ENCODE measurements at regions not wholly inside any gene's neighbourhood (a gene's known extent, or its start where the extent isn't known, plus 50 kb on each side); places are given as distances from the start of the nearest gene placed in this dataset.

GRCh38 chr4:33628296-33628695, 2616.0 kb downstream of the ARAP2 start:
- Mint-ChIP-seq H3K9me3 (peaks cover 13% of the 10 kb centered on the region), H3K36me3 (no peaks in the 10 kb centered on the region), H3K27me3 (no peaks in the 10 kb centered on the region), H3K27ac (no peak overlapping the region), H3K4me3 (no peak overlapping the region), H3K4me1 (no peaks in the 10 kb centered on the region)
- no peak for DNase-seq

- no peak for DNase-seq
- no peaks in the 10 kb centered on the region for H3K27me3 Mint-ChIP-seq
- H3K27ac Mint-ChIP-seq: no peak overlapping the region
- H3K36me3 Mint-ChIP-seq: no peaks in the 10 kb centered on the region
- no peaks in the 10 kb centered on the region for H3K4me1 Mint-ChIP-seq
- peaks cover 4% of the 10 kb centered on the region for H3K9me3 Mint-ChIP-seq
- no peak overlapping the region for H3K4me3 Mint-ChIP-seq
Measured at GRCh38 chr4:33649015-33649414, 2595.3 kb downstream of the ARAP2 start.

DNA sequence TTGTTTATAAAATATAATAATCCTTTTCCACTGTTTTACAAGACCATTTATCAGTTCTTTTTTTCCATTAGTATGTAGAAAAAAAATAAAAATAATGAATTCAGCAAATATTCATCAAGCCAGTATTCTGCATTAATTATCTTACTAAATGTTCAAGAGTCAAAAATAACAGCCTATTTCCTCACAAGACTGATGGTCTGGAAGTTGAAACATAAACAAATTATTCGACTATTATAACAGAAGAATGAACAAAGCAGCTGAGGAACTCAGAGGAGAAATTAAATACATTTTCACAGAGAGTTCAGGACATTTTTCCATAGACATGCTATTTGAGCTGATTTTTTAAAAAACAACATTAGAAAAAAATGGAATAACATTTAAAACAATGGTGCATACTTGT, 2594.8 kb downstream of the ARAP2 start:
- DNase-seq: no peak
- Mint-ChIP-seq H3K4me1 (no peaks in the 10 kb centered on the region), H3K27ac (no peak overlapping the region), H3K4me3 (no peak overlapping the region), H3K27me3 (no peaks in the 10 kb centered on the region), H3K9me3 (peaks cover 4% of the 10 kb centered on the region), H3K36me3 (no peaks in the 10 kb centered on the region)

- H3K4me3 Mint-ChIP-seq: no peak overlapping the region
- no peaks in the 10 kb centered on the region for H3K27me3 Mint-ChIP-seq
- no peaks in the 10 kb centered on the region for H3K36me3 Mint-ChIP-seq
- H3K4me1 Mint-ChIP-seq: no peaks in the 10 kb centered on the region
- no peak overlapping the region for H3K27ac Mint-ChIP-seq
- no peak for DNase-seq
- H3K9me3 Mint-ChIP-seq: peaks cover 4% of the 10 kb centered on the region
Measured at GRCh38 chr4:33650036-33650435, 2594.3 kb downstream of the ARAP2 start.

DNA sequence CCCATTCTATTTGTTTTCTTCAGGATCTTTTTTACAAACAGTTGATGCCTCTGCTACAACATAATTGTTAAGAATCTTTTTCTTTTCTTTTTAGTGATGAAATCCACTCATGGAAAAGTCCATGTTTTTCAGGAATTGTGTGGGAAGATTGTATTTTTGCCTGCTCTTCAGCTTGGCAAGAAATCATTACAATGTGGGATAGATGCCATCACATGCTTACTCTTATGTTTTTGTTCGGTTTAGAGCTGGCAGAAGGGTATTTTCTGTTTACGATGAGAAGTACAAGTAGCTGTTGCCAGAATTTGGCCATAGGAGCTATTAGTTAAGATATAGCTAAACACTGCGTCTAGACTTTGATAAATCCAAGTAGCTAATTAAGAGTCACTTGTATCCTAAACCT, 2585.3 kb downstream of the ARAP2 start:
- no peak overlapping the region for H3K4me3 Mint-ChIP-seq
- DNase-seq: no peak
- H3K36me3 Mint-ChIP-seq: no peaks in the 10 kb centered on the region
- no peak overlapping the region for H3K27ac Mint-ChIP-seq
- H3K4me1 Mint-ChIP-seq: no peaks in the 10 kb centered on the region
- no peaks in the 10 kb centered on the region for H3K27me3 Mint-ChIP-seq
- peaks cover 18% of the 10 kb centered on the region for H3K9me3 Mint-ChIP-seq

GRCh38 chr4:33661636-33662035, 2582.7 kb downstream of the ARAP2 start:
- peaks cover 30% of the 10 kb centered on the region for H3K9me3 Mint-ChIP-seq
- no peaks in the 10 kb centered on the region for H3K36me3 Mint-ChIP-seq

DNA sequence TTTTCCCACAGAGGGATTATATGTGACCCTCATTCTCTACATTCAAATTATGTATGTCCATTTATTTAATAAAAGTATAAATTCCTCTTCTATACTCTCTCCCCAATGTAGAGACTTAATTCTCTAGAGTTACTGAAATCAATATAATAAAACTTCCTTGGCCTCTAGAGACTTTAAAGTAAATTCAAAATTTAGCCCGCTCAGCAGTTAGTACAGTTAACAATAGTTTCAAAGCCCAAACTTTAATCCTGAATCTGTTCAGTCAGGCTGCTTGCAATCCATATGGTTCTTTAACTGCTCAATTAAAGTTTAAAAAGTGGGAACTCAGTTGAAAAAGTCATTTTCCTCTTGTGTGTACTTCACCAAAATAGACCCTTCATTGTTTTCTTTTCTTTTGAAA, 2558.4 kb downstream of the ARAP2 start:
- Mint-ChIP-seq H3K4me1 (no peaks in the 10 kb centered on the region), H3K27me3 (no peaks in the 10 kb centered on the region), H3K4me3 (no peak overlapping the region), H3K36me3 (no peaks in the 10 kb centered on the region), H3K27ac (no peak overlapping the region), H3K9me3 (no peaks in the 10 kb centered on the region)
- DNase-seq: no peak

More at GRCh38 chr4:33661636-33662035, 2582.7 kb downstream of the ARAP2 start:
- no peak for DNase-seq
- no peaks in the 10 kb centered on the region for H3K27me3 Mint-ChIP-seq
- no peak overlapping the region for H3K4me3 Mint-ChIP-seq
- H3K27ac Mint-ChIP-seq: no peak overlapping the region
- H3K4me1 Mint-ChIP-seq: no peaks in the 10 kb centered on the region

DNA sequence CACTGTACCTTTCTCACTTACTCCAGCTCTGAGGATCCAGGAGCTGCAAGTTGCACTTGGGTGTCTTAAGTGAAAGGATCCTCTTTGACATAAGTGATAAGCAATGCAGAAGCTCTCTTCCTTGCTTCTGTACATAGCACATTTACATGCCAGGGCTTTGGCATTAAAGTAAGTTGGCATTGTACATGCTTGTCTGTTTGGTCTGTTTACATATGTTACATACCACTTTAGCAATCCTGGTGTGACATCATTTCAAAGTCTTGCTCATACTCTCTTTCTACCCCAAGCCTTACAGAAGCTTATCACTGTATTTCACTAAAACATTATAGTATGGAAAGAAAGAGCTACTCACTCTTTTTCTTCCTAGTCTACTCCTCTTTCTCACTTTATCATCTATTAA, 2548.3 kb downstream of the ARAP2 start:
- no peak for DNase-seq
- Mint-ChIP-seq H3K9me3 (peaks cover 12% of the 10 kb centered on the region), H3K4me3 (no peak overlapping the region), H3K36me3 (no peaks in the 10 kb centered on the region), H3K27me3 (no peaks in the 10 kb centered on the region), H3K27ac (no peak overlapping the region), H3K4me1 (no peaks in the 10 kb centered on the region)

DNA sequence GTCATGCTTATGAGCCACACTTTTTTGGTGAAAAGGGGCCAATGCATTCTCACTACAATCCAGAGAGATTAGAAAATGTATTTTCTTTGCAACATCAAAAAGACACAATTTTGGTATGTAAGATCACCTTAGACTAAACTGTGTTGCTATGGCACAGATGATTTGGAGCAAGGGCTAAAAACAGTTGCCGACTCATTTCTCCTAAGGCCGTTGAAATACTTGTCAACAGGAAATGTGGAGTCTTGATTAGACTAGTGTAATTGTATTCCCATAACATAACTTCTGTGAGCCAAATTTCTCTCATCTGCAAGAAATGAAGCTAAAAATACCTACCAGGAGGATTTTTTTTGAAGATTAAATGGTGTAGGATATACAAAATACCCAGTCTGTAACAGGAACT, 2547.7 kb downstream of the ARAP2 start:
- no peaks in the 10 kb centered on the region for H3K4me1 Mint-ChIP-seq
- no peak overlapping the region for H3K4me3 Mint-ChIP-seq
- peaks cover 12% of the 10 kb centered on the region for H3K9me3 Mint-ChIP-seq
- H3K36me3 Mint-ChIP-seq: no peaks in the 10 kb centered on the region
- no peak overlapping the region for H3K27ac Mint-ChIP-seq
- no peaks in the 10 kb centered on the region for H3K27me3 Mint-ChIP-seq
- DNase-seq: no peak

DNA sequence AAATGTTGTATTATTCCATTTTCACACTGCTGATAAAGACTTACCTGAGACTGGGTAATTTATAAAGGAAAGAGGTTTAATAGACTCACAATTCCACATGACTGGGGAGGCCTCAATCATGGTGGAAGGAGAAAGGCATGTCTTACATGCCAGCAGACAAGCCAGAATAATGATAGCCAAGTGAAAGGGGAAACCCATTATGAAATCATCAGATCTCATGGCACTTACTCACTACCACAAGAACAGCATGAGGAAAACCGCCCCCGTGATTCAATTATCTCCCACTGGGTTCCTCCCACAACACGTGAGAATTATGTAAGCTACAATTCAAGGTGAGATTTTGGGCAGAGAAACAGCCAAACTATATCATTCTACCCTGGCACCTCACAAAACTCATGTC, 2535.1 kb downstream of the ARAP2 start:
- H3K4me1 Mint-ChIP-seq: no peaks in the 10 kb centered on the region
- no peaks in the 10 kb centered on the region for H3K27me3 Mint-ChIP-seq
- DNase-seq: no peak
- peaks cover 16% of the 10 kb centered on the region for H3K9me3 Mint-ChIP-seq
- H3K4me3 Mint-ChIP-seq: no peak overlapping the region
- H3K27ac Mint-ChIP-seq: no peak overlapping the region
- H3K36me3 Mint-ChIP-seq: no peaks in the 10 kb centered on the region

DNA sequence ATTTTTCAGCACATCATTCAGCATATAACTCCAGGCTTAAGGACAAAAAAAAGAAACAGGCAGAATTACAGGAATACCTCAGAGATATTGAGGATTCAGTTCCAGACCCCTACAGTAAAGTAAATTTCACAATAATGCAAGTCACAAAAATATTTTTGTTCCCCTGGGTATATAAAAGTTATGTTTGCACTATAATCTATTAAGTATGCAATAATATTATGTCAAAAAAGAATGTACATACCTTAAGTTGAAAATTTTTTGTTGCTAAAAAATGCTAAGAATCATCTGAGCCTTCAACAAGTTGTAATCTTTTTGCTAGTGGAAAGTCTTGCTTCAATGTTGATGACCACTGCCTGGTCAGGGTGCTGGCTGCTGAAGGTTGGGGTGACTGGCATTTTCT, 2532.5 kb downstream of the ARAP2 start:
- Mint-ChIP-seq H3K9me3 (peaks cover 11% of the 10 kb centered on the region), H3K4me3 (no peak overlapping the region), H3K36me3 (no peaks in the 10 kb centered on the region), H3K4me1 (no peaks in the 10 kb centered on the region), H3K27ac (no peak overlapping the region), H3K27me3 (no peaks in the 10 kb centered on the region)
- DNase-seq: no peak

- no peaks in the 10 kb centered on the region for H3K4me1 Mint-ChIP-seq
- H3K27ac Mint-ChIP-seq: no peak overlapping the region
- no peaks in the 10 kb centered on the region for H3K36me3 Mint-ChIP-seq
- H3K9me3 Mint-ChIP-seq: peaks cover 5% of the 10 kb centered on the region
- DNase-seq: no peak
- H3K4me3 Mint-ChIP-seq: no peak overlapping the region
- H3K27me3 Mint-ChIP-seq: no peaks in the 10 kb centered on the region
Measured at GRCh38 chr4:33714971-33715370, 2529.3 kb downstream of the ARAP2 start.

GRCh38 chr4:33715841-33716395, 2528.4 kb downstream of the ARAP2 start:
- H3K27me3 Mint-ChIP-seq: no peaks in the 10 kb centered on the region
- DNase-seq: no peak
- H3K4me1 Mint-ChIP-seq: no peaks in the 10 kb centered on the region
- H3K4me3 Mint-ChIP-seq: no peak overlapping the region
- no peak overlapping the region for H3K27ac Mint-ChIP-seq
- H3K36me3 Mint-ChIP-seq: no peaks in the 10 kb centered on the region
- H3K9me3 Mint-ChIP-seq: peaks cover 5% of the 10 kb centered on the region

DNA sequence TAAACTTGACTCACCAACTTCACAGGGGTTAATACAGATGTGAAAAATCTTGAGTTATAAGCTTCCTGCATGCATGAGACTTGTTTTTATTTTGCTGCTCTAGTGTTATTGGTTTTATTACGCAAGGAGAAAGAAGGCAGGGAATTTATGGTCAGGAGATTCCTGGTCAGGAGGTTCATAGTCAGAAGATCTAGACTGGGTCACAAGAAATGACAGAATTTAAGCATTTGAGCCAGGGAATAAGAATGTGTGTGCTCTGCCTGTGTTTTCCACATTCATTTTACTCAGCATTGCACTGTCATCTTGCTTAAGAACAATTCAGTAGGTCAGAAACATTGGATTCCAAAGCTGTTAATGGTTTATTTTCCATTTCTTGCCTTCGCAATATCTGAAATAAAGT, 2522.1 kb downstream of the ARAP2 start:
- no peaks in the 10 kb centered on the region for H3K4me1 Mint-ChIP-seq
- no peaks in the 10 kb centered on the region for H3K9me3 Mint-ChIP-seq
- H3K27me3 Mint-ChIP-seq: no peaks in the 10 kb centered on the region
- H3K36me3 Mint-ChIP-seq: no peaks in the 10 kb centered on the region
- no peak for DNase-seq
- H3K4me3 Mint-ChIP-seq: no peak overlapping the region
- no peak overlapping the region for H3K27ac Mint-ChIP-seq

DNA sequence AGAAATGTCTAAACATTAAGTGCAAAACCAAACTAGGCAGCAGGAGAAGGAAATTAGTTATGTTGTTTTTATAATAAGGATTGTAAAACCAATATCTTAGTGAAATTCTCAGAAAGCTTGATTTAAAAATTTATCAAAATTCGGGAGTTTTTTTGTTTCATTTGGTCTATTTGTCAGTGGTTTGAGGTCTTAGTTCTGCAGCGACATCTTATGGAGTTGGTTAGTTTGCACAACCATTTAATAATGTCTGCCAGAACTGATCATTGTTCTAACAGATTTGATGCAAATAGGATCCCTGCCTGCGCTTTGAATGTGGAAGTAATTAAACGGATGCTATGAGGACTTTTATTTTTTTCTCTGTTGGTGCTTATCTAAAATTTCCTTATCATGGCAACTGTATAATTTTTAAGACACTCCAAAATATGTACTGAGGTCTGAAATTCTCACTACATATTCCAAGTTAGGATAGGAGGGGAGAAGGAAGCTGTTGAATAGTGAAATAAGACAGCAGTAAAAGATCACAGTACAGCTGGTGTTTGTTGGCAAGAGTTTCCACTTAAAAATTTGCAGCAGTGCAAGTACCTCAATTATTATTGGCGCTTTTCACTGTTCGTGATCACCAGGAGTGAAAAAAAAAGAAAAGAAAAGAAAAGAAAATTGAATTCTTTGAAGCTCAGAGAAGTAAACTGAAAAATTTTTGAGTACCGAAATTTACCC, 2521.4 kb downstream of the ARAP2 start:
- H3K4me3 Mint-ChIP-seq: no peak overlapping the region
- H3K27me3 Mint-ChIP-seq: no peaks in the 10 kb centered on the region
- DNase-seq: no peak
- H3K9me3 Mint-ChIP-seq: no peaks in the 10 kb centered on the region
- H3K4me1 Mint-ChIP-seq: no peaks in the 10 kb centered on the region
- no peaks in the 10 kb centered on the region for H3K36me3 Mint-ChIP-seq
- no peak overlapping the region for H3K27ac Mint-ChIP-seq

GRCh38 chr4:33724685-33725084, 2519.6 kb downstream of the ARAP2 start:
- no peaks in the 10 kb centered on the region for H3K27me3 Mint-ChIP-seq
- H3K9me3 Mint-ChIP-seq: peaks cover 2% of the 10 kb centered on the region
- H3K36me3 Mint-ChIP-seq: no peaks in the 10 kb centered on the region
- H3K4me1 Mint-ChIP-seq: no peaks in the 10 kb centered on the region
- no peak overlapping the region for H3K27ac Mint-ChIP-seq
- H3K4me3 Mint-ChIP-seq: no peak overlapping the region
- no peak for DNase-seq
